ENCODE measurements at regions not wholly inside any gene's neighbourhood (a gene's known extent, or its start where the extent isn't known, plus 50 kb on each side); places are given as distances from the start of the nearest gene placed in this dataset.

DNA sequence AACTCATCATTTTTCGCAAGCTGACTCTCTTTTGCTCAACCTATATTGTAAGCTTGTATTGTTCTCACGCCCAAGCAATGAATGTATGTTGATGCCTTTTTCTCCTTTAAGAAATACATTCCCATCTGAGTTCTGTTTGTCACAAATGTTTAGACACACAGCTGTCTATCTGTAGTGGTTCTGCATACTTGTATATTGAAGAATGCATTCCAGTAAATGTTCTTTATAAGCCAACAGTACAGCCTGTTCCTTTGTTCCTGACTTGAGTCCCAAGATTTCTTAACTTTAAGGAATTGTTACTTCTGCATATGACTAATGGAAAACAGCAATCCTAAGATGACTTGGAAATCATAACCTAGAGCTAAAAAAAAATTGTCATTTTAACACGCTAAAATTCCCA, 849.1 kb upstream of the POU3F3 start:
- no peak for DNase-seq
- intact Hi-C loops (cut with DNase I) = no loop called here
- H3K27me3 ChIP-seq = no peaks in the 10 kb centered on the region
- H3K36me3 ChIP-seq = no peaks in the 10 kb centered on the region
- ATAC-seq = no peak
- H3K27ac ChIP-seq = no peak overlapping the region
- TF ChIP-seq CTCF (IDR thresholded peaks at IDR 0.05) = no peak
- H3K9me3 ChIP-seq = peaks cover 0 to 3% of the 10 kb centered on the region in 2 donors
- no peak overlapping the region for H3K4me3 ChIP-seq
- H3K4me1 ChIP-seq = no peaks in the 10 kb centered on the region

DNA sequence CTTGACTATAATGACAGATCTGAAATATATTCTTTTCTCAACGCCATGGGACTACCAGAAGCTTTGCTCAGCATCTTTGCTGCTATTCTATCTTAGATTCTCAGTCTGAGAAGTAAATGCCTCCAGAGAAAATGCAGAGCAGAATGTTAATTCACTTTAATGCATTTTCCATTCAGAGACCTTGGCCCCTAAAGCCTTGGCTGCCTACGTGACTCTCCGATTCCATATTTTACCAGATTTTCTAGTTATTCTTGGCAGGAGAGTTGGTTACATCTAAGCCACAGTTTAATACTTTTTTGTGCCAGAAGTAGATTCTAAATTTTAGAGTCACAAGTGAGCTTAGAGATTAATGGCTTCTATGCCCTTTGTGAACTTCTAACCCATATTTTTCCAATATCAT, 837.1 kb upstream of the POU3F3 start:
- Histone ChIP-seq H3K4me3 (no peak overlapping the region), H3K27ac (no peak overlapping the region), H3K9me3 (peaks cover 0 to 8% of the 10 kb centered on the region in 2 donors), H3K27me3 (no peaks in the 10 kb centered on the region), H3K36me3 (no peaks in the 10 kb centered on the region), H3K4me1 (no peaks in the 10 kb centered on the region)
- ATAC-seq = no peak
- TF ChIP-seq CTCF (IDR thresholded peaks at IDR 0.05) = no peak
- DNase-seq = no peak
- intact Hi-C loops (cut with DNase I) = no loop called here

GRCh38 chr2:104023306-104023705, 830.6 kb upstream of the POU3F3 start:
- no peaks in the 10 kb centered on the region for H3K36me3 ChIP-seq
- DNase-seq = no peak
- no peak for ATAC-seq
- no peak overlapping the region for H3K4me3 ChIP-seq
- TF ChIP-seq CTCF (IDR thresholded peaks at IDR 0.05) = no peak
- no peak overlapping the region for H3K27ac ChIP-seq
- H3K4me1 ChIP-seq = no peaks in the 10 kb centered on the region
- intact Hi-C loops (cut with DNase I) = no loop called here
- H3K9me3 ChIP-seq = no peaks in the 10 kb centered on the region
- H3K27me3 ChIP-seq = no peaks in the 10 kb centered on the region

GRCh38 chr2:104023765-104024164, 830.1 kb upstream of the POU3F3 start:
- H3K27me3 ChIP-seq = no peaks in the 10 kb centered on the region
- no peak overlapping the region for H3K27ac ChIP-seq
- DNase-seq (no peak), ATAC-seq (no peak)
- H3K4me1 ChIP-seq = no peaks in the 10 kb centered on the region
- TF ChIP-seq CTCF (IDR thresholded peaks at IDR 0.05) = no peak
- no peak overlapping the region for H3K4me3 ChIP-seq
- intact Hi-C loops (cut with DNase I) = no loop called here
- no peaks in the 10 kb centered on the region for H3K36me3 ChIP-seq
- no peaks in the 10 kb centered on the region for H3K9me3 ChIP-seq

GRCh38 chr2:104025295-104025694, 828.6 kb upstream of the POU3F3 start:
- no peak for TF ChIP-seq CTCF (IDR thresholded peaks at IDR 0.05)
- no peaks in the 10 kb centered on the region for H3K4me1 ChIP-seq
- H3K36me3 ChIP-seq = no peaks in the 10 kb centered on the region
- intact Hi-C loops (cut with DNase I) = no loop called here
- H3K4me3 ChIP-seq = no peak overlapping the region
- no peaks in the 10 kb centered on the region for H3K9me3 ChIP-seq
- H3K27me3 ChIP-seq = no peaks in the 10 kb centered on the region
- no peak overlapping the region for H3K27ac ChIP-seq
- DNase-seq = no peak
- peak; percentile 25 for ATAC-seq

All from left lung (tissue), 4 donors.